AG04449 (cell line): ENCODE measurements at regions not wholly inside any gene's neighbourhood (a gene's known extent, or its start where the extent isn't known, plus 50 kb on each side); places are given as distances from the start of the nearest gene placed in this dataset.

ENCODE experiments used
- CTCF ChIA-PET: fragments of 350-600 bp; formaldehyde crosslinking; extraction: SDS; loops from one replicate; lab custom pipeline; 2021; ENCODE audit warnings: antibody characterized with exemption; lab: Yijun Ruan, JAX
- POLR2A ChIA-PET: fragments of 400-600, 350-600 bp; formaldehyde crosslinking; extraction: SDS; loops from one replicate; lab custom pipeline; 2020; ENCODE audit warnings: antibody characterized with exemption, inconsistent platforms; lab: Yijun Ruan, JAX
- DNase-seq: peaks from one replicate; pipeline ENCODE4 v3.0.0-alpha.2; 2010; ENCODE audit warnings: low read depth, low spot score
- H3K4me3 ChIP-seq: 2 replicates; pipeline ENCODE4 v1.5.1; 2011; ENCODE audit warnings: low read depth, mild to moderate bottlenecking, control low read depth, low read length
- CTCF ChIP-seq: IDR thresholded peaks from one replicate; pipeline ENCODE4 v1.5.1; 2011; ENCODE audit warnings: mild to moderate bottlenecking, moderate library complexity, low read length, control low read depth, inconsistent platforms; ENCODE audit not compliant: insufficient read depth; ENCODE audit errors: missing control alignments

GRCh38 chr22:34380532-34380931 lies 460.3 kb upstream of the LARGE1 start:
- no peak for DNase-seq
- H3K4me3 ChIP-seq = no peak overlapping the region
- TF ChIP-seq CTCF = no peak
- CTCF ChIA-PET = no interaction called here
- POLR2A ChIA-PET = no interaction called here

- ChIA-PET POLR2A (no interaction called here), CTCF (no interaction called here)
- TF ChIP-seq CTCF = no peak
- H3K4me3 ChIP-seq = no peak overlapping the region
- DNase-seq = no peak
Measured at GRCh38 chr22:34390400-34390799, 470.1 kb upstream of the LARGE1 start.

- H3K4me3 ChIP-seq = no peak overlapping the region
- DNase-seq = no peak
- ChIA-PET CTCF (no interaction called here), POLR2A (no interaction called here)
- no peak for TF ChIP-seq CTCF
Measured at GRCh38 chr22:34395370-34395769, 475.1 kb upstream of the LARGE1 start.

- ChIA-PET CTCF (no interaction called here), POLR2A (no interaction called here)
- no peak for TF ChIP-seq CTCF
- H3K4me3 ChIP-seq = no peak overlapping the region
- no peak for DNase-seq
Measured at GRCh38 chr22:34403667-34404066, 483.4 kb upstream of the LARGE1 start.

- TF ChIP-seq CTCF = no peak
- H3K4me3 ChIP-seq = no peak overlapping the region
- no peak for DNase-seq
- ChIA-PET CTCF (no interaction called here), POLR2A (no interaction called here)
Measured at GRCh38 chr22:34410111-34410510, 489.8 kb upstream of the LARGE1 start.

GRCh38 chr22:34414467-34415440 lies 494.5 kb upstream of the LARGE1 start:
- CTCF ChIA-PET = interaction anchor here (0.7 to 3.1 kb wide), 20 partner anchors 10 to 747 kb away, joined by 3 to 24 read pairs (median 4); no protein-coding TSS in a partner anchor
- DNase-seq = no peak
- POLR2A ChIA-PET = no interaction called here
- no peak overlapping the region for H3K4me3 ChIP-seq
- TF ChIP-seq CTCF = peak; percentile 34
